ENCODE measurements at regions not wholly inside any gene's neighbourhood (a gene's known extent, or its start where the extent isn't known, plus 50 kb on each side); places are given as distances from the start of the nearest gene placed in this dataset.

DNA sequence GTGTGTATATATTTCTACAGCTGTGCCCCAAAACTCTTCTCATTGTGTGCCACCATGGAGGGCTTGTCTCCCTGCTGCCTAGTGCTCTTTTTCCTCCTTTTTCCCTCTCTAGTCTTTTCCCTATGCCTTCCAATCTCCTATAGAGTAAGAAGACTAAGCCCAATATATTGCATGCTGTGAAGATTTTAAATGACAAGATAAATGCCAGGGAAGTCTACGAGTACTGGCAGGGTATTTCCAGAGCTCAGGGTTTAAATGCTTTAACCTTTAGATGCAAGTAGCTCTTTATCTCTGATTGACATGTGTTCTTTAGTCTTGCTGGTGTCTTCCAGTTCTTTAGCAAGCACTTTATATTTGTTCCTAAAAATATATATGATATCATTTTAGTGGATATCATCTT is 200.7 kb downstream of the SLITRK1 start:
- ATAC-seq (peak; percentile 73), DNase-seq (ENCODE audit: low spot score) (peak; percentile 3)
- Histone ChIP-seq H4K20me1 (replicated peaks; ENCODE audit: insufficient read depth) (no peaks in the 10 kb centered on the region), H3K27ac (ENCODE audit: low read depth) (no peak overlapping the region), H3K36me3 (ENCODE audit: insufficient read depth) (no peaks in the 10 kb centered on the region), H3K4me2 (no peak overlapping the region), H3K9me2 (ENCODE audit: insufficient read depth) (no peaks in the 10 kb centered on the region; the same call in 1 of the 2 replicates), H3K27me3 (ENCODE audit: insufficient read depth) (no peaks in the 10 kb centered on the region), H3K4me1 (ENCODE audit: insufficient read depth) (no peaks in the 10 kb centered on the region), H2AFZ (no peak overlapping the region), H3F3A (replicated peaks; ENCODE audit: low read depth) (no peaks in the 10 kb centered on the region), H3K4me3 (no peak overlapping the region), H3K79me2 (replicated peaks; ENCODE audit: insufficient read depth) (no peaks in the 10 kb centered on the region)
- Mint-ChIP-seq H3K4me1 (peaks cover 7% of the 10 kb centered on the region; the same call in 2 of the 3 replicates), H3K4me3 (no peak overlapping the region), H3K9me3 (no peaks in the 10 kb centered on the region), H3K27me3 (ENCODE audit: insufficient read depth, low read depth, poor library complexity) (no peaks in the 10 kb centered on the region), H3K27ac (no peak overlapping the region), H3K36me3 (ENCODE audit: low read depth) (no peaks in the 10 kb centered on the region)
- TF ChIP-seq ZNF114 (CRISPR knock-in tag; IDR thresholded peaks at IDR 0.05) = no peak
- TF ChIP-seq, protein P1, sequence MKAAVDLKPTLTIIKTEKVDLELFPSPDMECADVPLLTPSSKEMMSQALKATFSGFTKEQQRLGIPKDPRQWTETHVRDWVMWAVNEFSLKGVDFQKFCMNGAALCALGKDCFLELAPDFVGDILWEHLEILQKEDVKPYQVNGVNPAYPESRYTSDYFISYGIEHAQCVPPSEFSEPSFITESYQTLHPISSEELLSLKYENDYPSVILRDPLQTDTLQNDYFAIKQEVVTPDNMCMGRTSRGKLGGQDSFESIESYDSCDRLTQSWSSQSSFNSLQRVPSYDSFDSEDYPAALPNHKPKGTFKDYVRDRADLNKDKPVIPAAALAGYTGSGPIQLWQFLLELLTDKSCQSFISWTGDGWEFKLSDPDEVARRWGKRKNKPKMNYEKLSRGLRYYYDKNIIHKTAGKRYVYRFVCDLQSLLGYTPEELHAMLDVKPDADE (IDR thresholded peaks at IDR 0.05) = no peak

DNA sequence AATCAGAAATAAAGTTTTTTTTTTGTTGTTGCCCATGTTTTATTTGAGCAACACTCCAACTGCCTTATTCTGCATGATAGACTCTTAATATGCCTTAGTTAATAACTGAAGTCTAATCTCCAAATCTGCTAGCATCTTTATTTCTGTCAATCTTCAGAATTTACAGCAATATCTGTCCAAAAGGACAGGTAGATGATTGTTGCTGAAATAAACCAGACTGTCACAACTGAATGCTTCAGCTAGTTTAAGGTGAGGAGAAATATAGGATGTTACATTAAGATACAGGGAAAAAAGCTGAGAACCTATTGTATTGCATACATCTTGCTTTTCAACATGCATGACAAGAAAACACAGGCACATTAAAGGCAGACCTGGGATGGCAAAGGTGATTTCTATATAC is 204.3 kb downstream of the SLITRK1 start:
- Histone ChIP-seq H2AFZ (no peak overlapping the region), H3K27me3 (ENCODE audit: insufficient read depth) (no peaks in the 10 kb centered on the region), H3K4me1 (ENCODE audit: insufficient read depth) (no peaks in the 10 kb centered on the region), H3K4me2 (no peak overlapping the region), H3F3A (replicated peaks; ENCODE audit: low read depth) (no peaks in the 10 kb centered on the region), H3K27ac (ENCODE audit: low read depth) (no peak overlapping the region), H4K20me1 (replicated peaks; ENCODE audit: insufficient read depth) (no peaks in the 10 kb centered on the region), H3K79me2 (replicated peaks; ENCODE audit: insufficient read depth) (no peaks in the 10 kb centered on the region), H3K36me3 (ENCODE audit: insufficient read depth) (no peaks in the 10 kb centered on the region), H3K9me2 (ENCODE audit: insufficient read depth) (no peaks in the 10 kb centered on the region; the same call in 1 of the 2 replicates), H3K4me3 (no peak overlapping the region)
- H3K9me3 Mint-ChIP-seq = no peaks in the 10 kb centered on the region
- H3K4me1 Mint-ChIP-seq = peaks cover 7% of the 10 kb centered on the region; the same call in 2 of the 3 replicates
- no peak overlapping the region for H3K4me3 Mint-ChIP-seq
- H3K36me3 Mint-ChIP-seq (ENCODE audit: low read depth) = no peaks in the 10 kb centered on the region
- H3K27ac Mint-ChIP-seq = no peak overlapping the region
- H3K27me3 Mint-ChIP-seq (ENCODE audit: insufficient read depth, low read depth, poor library complexity) = no peaks in the 10 kb centered on the region
- no peak for DNase-seq (ENCODE audit: low spot score)
- no peak for ATAC-seq
- TF ChIP-seq JUNB (IDR thresholded peaks at IDR 0.05; ENCODE audit: unreplicated experiment) (no peak), POLR2AphosphoS5 (IDR thresholded peaks at IDR 0.05; ENCODE audit: low read depth) (no peak), ZNF331 (CRISPR knock-in tag; IDR thresholded peaks at IDR 0.05; ENCODE audit: low read depth) (no peak), EZH2phosphoT487 (IDR thresholded peaks at IDR 0.05; ENCODE audit: unreplicated experiment) (no peak), EZH2 (IDR thresholded peaks at IDR 0.05; ENCODE audit: low read depth, unreplicated experiment) (no peak), ZNF114 (CRISPR knock-in tag; IDR thresholded peaks at IDR 0.05) (no peak)
- TF ChIP-seq, protein P2, sequence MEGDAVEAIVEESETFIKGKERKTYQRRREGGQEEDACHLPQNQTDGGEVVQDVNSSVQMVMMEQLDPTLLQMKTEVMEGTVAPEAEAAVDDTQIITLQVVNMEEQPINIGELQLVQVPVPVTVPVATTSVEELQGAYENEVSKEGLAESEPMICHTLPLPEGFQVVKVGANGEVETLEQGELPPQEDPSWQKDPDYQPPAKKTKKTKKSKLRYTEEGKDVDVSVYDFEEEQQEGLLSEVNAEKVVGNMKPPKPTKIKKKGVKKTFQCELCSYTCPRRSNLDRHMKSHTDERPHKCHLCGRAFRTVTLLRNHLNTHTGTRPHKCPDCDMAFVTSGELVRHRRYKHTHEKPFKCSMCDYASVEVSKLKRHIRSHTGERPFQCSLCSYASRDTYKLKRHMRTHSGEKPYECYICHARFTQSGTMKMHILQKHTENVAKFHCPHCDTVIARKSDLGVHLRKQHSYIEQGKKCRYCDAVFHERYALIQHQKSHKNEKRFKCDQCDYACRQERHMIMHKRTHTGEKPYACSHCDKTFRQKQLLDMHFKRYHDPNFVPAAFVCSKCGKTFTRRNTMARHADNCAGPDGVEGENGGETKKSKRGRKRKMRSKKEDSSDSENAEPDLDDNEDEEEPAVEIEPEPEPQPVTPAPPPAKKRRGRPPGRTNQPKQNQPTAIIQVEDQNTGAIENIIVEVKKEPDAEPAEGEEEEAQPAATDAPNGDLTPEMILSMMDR (conservative IDR thresholded peaks at IDR 0.05; ENCODE audit: low read depth in 2 of 2) = no peak
- TF ChIP-seq, protein P3, sequence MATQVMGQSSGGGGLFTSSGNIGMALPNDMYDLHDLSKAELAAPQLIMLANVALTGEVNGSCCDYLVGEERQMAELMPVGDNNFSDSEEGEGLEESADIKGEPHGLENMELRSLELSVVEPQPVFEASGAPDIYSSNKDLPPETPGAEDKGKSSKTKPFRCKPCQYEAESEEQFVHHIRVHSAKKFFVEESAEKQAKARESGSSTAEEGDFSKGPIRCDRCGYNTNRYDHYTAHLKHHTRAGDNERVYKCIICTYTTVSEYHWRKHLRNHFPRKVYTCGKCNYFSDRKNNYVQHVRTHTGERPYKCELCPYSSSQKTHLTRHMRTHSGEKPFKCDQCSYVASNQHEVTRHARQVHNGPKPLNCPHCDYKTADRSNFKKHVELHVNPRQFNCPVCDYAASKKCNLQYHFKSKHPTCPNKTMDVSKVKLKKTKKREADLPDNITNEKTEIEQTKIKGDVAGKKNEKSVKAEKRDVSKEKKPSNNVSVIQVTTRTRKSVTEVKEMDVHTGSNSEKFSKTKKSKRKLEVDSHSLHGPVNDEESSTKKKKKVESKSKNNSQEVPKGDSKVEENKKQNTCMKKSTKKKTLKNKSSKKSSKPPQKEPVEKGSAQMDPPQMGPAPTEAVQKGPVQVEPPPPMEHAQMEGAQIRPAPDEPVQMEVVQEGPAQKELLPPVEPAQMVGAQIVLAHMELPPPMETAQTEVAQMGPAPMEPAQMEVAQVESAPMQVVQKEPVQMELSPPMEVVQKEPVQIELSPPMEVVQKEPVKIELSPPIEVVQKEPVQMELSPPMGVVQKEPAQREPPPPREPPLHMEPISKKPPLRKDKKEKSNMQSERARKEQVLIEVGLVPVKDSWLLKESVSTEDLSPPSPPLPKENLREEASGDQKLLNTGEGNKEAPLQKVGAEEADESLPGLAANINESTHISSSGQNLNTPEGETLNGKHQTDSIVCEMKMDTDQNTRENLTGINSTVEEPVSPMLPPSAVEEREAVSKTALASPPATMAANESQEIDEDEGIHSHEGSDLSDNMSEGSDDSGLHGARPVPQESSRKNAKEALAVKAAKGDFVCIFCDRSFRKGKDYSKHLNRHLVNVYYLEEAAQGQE (IDR thresholded peaks at IDR 0.05; ENCODE audit: unreplicated experiment) = no peak
- TF ChIP-seq, protein P4, sequence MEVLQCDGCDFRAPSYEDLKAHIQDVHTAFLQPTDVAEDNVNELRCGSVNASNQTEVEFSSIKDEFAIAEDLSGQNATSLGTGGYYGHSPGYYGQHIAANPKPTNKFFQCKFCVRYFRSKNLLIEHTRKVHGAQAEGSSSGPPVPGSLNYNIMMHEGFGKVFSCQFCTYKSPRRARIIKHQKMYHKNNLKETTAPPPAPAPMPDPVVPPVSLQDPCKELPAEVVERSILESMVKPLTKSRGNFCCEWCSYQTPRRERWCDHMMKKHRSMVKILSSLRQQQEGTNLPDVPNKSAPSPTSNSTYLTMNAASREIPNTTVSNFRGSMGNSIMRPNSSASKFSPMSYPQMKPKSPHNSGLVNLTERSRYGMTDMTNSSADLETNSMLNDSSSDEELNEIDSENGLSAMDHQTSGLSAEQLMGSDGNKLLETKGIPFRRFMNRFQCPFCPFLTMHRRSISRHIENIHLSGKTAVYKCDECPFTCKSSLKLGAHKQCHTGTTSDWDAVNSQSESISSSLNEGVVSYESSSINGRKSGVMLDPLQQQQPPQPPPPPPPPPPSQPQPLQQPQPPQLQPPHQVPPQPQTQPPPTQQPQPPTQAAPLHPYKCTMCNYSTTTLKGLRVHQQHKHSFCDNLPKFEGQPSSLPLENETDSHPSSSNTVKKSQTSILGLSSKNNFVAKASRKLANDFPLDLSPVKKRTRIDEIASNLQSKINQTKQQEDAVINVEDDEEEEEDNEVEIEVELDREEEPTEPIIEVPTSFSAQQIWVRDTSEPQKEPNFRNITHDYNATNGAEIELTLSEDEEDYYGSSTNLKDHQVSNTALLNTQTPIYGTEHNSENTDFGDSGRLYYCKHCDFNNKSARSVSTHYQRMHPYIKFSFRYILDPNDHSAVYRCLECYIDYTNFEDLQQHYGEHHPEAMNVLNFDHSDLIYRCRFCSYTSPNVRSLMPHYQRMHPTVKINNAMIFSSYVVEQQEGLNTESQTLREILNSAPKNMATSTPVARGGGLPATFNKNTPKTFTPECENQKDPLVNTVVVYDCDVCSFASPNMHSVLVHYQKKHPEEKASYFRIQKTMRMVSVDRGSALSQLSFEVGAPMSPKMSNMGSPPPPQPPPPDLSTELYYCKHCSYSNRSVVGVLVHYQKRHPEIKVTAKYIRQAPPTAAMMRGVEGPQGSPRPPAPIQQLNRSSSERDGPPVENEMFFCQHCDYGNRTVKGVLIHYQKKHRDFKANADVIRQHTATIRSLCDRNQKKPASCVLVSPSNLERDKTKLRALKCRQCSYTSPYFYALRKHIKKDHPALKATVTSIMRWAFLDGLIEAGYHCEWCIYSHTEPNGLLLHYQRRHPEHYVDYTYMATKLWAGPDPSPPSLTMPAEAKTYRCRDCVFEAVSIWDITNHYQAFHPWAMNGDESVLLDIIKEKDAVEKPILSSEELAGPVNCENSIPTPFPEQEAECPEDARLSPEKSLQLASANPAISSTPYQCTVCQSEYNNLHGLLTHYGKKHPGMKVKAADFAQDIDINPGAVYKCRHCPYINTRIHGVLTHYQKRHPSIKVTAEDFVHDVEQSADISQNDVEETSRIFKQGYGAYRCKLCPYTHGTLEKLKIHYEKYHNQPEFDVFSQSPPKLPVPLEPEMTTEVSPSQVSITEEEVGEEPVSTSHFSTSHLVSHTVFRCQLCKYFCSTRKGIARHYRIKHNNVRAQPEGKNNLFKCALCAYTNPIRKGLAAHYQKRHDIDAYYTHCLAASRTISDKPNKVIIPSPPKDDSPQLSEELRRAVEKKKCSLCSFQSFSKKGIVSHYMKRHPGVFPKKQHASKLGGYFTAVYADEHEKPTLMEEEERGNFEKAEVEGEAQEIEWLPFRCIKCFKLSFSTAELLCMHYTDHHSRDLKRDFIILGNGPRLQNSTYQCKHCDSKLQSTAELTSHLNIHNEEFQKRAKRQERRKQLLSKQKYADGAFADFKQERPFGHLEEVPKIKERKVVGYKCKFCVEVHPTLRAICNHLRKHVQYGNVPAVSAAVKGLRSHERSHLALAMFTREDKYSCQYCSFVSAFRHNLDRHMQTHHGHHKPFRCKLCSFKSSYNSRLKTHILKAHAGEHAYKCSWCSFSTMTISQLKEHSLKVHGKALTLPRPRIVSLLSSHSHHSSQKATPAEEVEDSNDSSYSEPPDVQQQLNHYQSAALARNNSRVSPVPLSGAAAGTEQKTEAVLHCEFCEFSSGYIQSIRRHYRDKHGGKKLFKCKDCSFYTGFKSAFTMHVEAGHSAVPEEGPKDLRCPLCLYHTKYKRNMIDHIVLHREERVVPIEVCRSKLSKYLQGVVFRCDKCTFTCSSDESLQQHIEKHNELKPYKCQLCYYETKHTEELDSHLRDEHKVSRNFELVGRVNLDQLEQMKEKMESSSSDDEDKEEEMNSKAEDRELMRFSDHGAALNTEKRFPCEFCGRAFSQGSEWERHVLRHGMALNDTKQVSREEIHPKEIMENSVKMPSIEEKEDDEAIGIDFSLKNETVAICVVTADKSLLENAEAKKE (CRISPR knock-in tag; IDR thresholded peaks at IDR 0.05) = no peak
